Mucosa of stomach (tissue), 1 donor: ENCODE measurements at regions not wholly inside any gene's neighbourhood (a gene's known extent, or its start where the extent isn't known, plus 50 kb on each side); places are given as distances from the start of the nearest gene placed in this dataset.
"Not testable (repeated sequence)": the region's sequence is repeated elsewhere in the genome, so short reads cannot be mapped to it uniquely, and the experiment has no call there.

Experiments used
- H3K27me3 ChIP-seq: one replicate; pipeline ENCODE4 v1.7.0; 2013; ENCODE audit warnings: mild to moderate bottlenecking, low read length; ENCODE audit not compliant: control insufficient read depth, insufficient read depth
- H3K36me3 ChIP-seq: one replicate; pipeline ENCODE4 v1.7.0; 2013; ENCODE audit warnings: low read length; ENCODE audit not compliant: control insufficient read depth, insufficient read depth
- H3K4me1 ChIP-seq: one replicate; pipeline ENCODE4 v1.7.0; 2013; ENCODE audit warnings: mild to moderate bottlenecking, low read length; ENCODE audit not compliant: control insufficient read depth, insufficient read depth
- H3K4me3 ChIP-seq: one replicate; pipeline ENCODE4 v1.7.0; 2013; ENCODE audit warnings: low read length
- H3K9ac ChIP-seq: one replicate; pipeline ENCODE4 v1.7.0; 2013; ENCODE audit warnings: mild to moderate bottlenecking, low read length, moderate library complexity
- H3K9me3 ChIP-seq: one replicate; pipeline ENCODE4 v1.7.0; 2013; ENCODE audit warnings: mild to moderate bottlenecking, low read length, moderate library complexity; ENCODE audit not compliant: control insufficient read depth
- donor health status: Pancreatic carcinoma.

GRCh38 chr2:129820908-129821307 is 158.6 kb upstream of the RAB6C start:
- Histone ChIP-seq H3K9ac (no peak overlapping the region), H3K9me3 (no peaks in the 10 kb centered on the region), H3K4me3 (no peak overlapping the region), H3K27me3 (no peaks in the 10 kb centered on the region), H3K4me1 (no peaks in the 10 kb centered on the region), H3K36me3 (no peaks in the 10 kb centered on the region)

GRCh38 chr2:129821445-129821844 is 158.0 kb upstream of the RAB6C start:
- no peaks in the 10 kb centered on the region for H3K27me3 ChIP-seq
- no peaks in the 10 kb centered on the region for H3K4me1 ChIP-seq
- no peaks in the 10 kb centered on the region for H3K9me3 ChIP-seq
- no peak overlapping the region for H3K4me3 ChIP-seq
- no peak overlapping the region for H3K9ac ChIP-seq
- H3K36me3 ChIP-seq: no peaks in the 10 kb centered on the region

DNA sequence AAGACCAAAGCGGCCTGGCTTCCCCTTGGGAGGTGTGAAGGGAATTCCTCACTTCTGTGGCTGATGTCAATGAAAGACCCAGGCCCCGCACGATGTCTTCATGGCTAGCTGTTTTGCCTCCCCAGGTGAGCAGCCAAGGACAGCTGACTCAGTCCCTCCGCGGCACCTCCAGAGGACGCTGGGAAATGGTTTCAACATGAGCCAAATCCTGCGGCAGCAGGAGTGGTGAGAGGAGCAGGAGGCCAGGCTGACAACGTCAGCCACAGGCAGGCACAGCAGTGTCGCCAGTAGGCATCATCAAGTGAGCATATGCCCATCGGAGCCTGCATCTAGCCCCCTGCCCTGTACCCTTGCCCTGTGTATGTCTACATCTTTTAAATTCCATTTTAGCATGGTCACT is 156.4 kb upstream of the RAB6C start:
- Histone ChIP-seq H3K9ac (no peak overlapping the region), H3K27me3 (no peaks in the 10 kb centered on the region), H3K9me3 (no peaks in the 10 kb centered on the region), H3K36me3 (no peaks in the 10 kb centered on the region), H3K4me3 (no peak overlapping the region), H3K4me1 (no peaks in the 10 kb centered on the region)

DNA sequence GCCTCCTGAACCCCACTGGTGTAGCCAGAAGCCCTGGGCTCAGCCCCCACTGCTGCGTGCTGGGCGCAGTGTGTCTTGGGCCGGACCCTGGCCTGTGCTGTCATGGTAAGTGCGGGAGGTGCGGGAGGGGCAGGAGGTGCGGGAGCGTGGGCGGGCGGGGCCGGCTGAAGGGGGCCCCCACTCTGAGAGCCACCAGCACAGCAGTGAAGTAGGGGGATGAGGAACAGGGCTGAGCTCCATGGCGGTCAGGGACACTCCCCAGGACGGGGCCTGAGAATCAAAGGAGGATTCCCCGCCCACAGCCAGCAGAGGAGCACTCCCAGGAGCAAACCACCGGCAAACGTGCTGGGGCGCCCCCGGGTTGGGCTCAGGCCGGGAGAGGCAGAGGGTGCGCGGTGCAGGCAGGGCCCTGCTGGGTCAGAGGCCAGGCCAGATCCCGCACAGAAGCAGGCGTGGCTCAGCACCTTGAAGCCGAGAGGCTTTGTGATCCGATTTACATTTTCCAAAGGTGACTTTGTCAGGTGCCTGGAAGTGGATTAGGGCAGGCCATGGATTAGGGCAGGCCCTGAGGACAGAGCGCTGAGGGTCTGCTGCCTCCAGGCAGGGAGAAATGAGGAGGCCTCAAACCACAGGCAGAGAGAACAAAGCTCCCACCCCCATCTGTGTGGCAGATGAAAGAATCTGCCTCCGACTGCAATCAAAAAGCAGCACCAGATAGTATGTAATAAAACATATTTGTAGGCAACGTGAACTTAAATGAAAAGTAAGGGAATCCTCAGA is 152.0 kb upstream of the RAB6C start:
- Histone ChIP-seq H3K4me1 (no peaks in the 10 kb centered on the region), H3K36me3 (no peaks in the 10 kb centered on the region), H3K27me3 (no peaks in the 10 kb centered on the region), H3K9ac (no peak overlapping the region), H3K9me3 (no peaks in the 10 kb centered on the region), H3K4me3 (no peak overlapping the region)

DNA sequence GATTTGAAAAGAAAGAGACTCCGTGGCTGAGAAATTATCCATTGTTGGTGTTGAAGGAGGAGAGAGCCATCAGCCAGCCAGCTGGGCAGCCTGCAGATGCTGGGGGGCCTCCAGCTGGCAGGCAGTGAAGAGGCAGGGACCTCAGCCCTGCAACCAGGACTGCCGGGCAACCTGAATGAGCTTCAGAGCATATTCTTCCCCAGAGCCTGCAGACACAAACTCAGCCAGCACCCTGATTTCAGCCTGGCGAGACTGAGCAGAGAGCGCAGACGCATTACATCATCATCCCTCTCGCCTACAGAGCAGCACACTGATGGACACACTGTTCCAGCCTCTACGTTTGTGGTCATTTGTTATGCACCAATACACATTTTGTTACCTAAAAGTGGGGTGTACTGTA is 150.7 kb upstream of the RAB6C start:
- H3K4me3 ChIP-seq: no peak overlapping the region
- H3K9me3 ChIP-seq: no peaks in the 10 kb centered on the region
- H3K4me1 ChIP-seq: no peaks in the 10 kb centered on the region
- no peaks in the 10 kb centered on the region for H3K36me3 ChIP-seq
- no peaks in the 10 kb centered on the region for H3K27me3 ChIP-seq
- no peak overlapping the region for H3K9ac ChIP-seq

DNA sequence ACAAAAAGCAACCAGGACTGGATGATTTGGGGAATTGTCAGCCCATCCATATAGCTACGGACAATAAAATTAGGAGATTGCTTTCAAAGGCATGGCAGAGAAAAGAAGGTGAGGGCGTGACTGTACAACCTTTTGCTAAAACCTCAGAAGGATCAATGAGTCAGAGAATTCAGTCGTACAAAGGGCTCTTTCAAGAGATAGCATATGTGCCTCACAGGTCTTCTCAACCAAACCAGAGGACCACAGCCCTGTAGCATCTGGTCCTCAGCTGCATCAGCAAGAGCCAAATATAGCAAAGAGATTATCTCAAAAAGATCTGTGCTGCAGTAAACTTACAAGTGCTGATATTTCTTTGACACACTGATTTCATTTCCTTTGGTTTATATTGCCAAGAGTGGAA is 149.9 kb upstream of the RAB6C start:
- no peaks in the 10 kb centered on the region for H3K36me3 ChIP-seq
- no peak overlapping the region for H3K4me3 ChIP-seq
- no peaks in the 10 kb centered on the region for H3K27me3 ChIP-seq
- no peak overlapping the region for H3K9ac ChIP-seq
- H3K9me3 ChIP-seq: no peaks in the 10 kb centered on the region
- no peaks in the 10 kb centered on the region for H3K4me1 ChIP-seq

GRCh38 chr2:129831018-129831417 is 148.4 kb upstream of the RAB6C start:
- H3K27me3 ChIP-seq: no peaks in the 10 kb centered on the region
- H3K9ac ChIP-seq: no peak overlapping the region
- no peaks in the 10 kb centered on the region for H3K4me1 ChIP-seq
- H3K4me3 ChIP-seq: no peak overlapping the region
- no peaks in the 10 kb centered on the region for H3K36me3 ChIP-seq
- no peaks in the 10 kb centered on the region for H3K9me3 ChIP-seq

- H3K36me3 ChIP-seq, H3K9me3 ChIP-seq, H3K9ac ChIP-seq, H3K4me3 ChIP-seq, H3K27me3 ChIP-seq, H3K4me1 ChIP-seq: not testable (repeated sequence)
Measured at GRCh38 chr2:129833465-129833864, 146.0 kb upstream of the RAB6C start.

DNA sequence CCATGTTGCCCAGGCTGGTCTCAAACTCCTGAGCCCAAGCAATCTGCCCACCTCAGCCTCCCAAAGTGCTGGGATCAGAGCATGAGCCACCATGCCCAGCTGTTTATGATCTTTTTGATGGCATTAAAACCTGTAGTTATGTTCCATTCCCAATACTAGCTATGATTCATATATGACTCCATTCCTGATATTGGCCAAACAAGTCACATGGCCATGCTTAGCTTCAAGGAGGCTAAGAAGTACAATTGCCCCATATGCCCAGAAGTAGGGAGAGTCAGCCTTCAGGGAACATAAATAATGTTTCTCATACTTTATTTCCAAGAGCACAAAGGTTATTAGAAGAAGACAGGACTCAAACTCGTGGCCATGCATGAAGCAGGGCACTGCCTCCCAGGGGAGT is 132.4 kb upstream of the RAB6C start:
- Histone ChIP-seq H3K9me3 (no peaks in the 10 kb centered on the region), H3K27me3 (no peaks in the 10 kb centered on the region), H3K36me3 (no peaks in the 10 kb centered on the region), H3K4me3 (no peak overlapping the region), H3K4me1 (no peaks in the 10 kb centered on the region), H3K9ac (no peak overlapping the region)

- H3K9me3 ChIP-seq: no peaks in the 10 kb centered on the region
- no peaks in the 10 kb centered on the region for H3K27me3 ChIP-seq
- H3K4me3 ChIP-seq: no peak overlapping the region
- H3K36me3 ChIP-seq: no peaks in the 10 kb centered on the region
- H3K9ac ChIP-seq: no peak overlapping the region
- H3K4me1 ChIP-seq: no peaks in the 10 kb centered on the region
Measured at GRCh38 chr2:129849559-129850160, 129.8 kb upstream of the RAB6C start.

GRCh38 chr2:129857200-129857599 is 122.3 kb upstream of the RAB6C start:
- no peaks in the 10 kb centered on the region for H3K9me3 ChIP-seq

GRCh38 chr2:129859175-129859574 is 120.3 kb upstream of the RAB6C start:
- Histone ChIP-seq H3K4me3 (no peak overlapping the region), H3K9ac (no peak overlapping the region), H3K36me3 (no peaks in the 10 kb centered on the region), H3K9me3 (no peaks in the 10 kb centered on the region), H3K27me3 (no peaks in the 10 kb centered on the region), H3K4me1 (peaks cover 10% of the 10 kb centered on the region)

More at GRCh38 chr2:129857200-129857599, 122.3 kb upstream of the RAB6C start:
- no peaks in the 10 kb centered on the region for H3K27me3 ChIP-seq
- H3K9ac ChIP-seq: no peak overlapping the region
- H3K4me1 ChIP-seq: peaks cover 10% of the 10 kb centered on the region
- no peaks in the 10 kb centered on the region for H3K36me3 ChIP-seq
- H3K4me3 ChIP-seq: no peak overlapping the region
